ENCODE measurements at regions not wholly inside any gene's neighbourhood (a gene's known extent, or its start where the extent isn't known, plus 50 kb on each side); places are given as distances from the start of the nearest gene placed in this dataset.

DNA sequence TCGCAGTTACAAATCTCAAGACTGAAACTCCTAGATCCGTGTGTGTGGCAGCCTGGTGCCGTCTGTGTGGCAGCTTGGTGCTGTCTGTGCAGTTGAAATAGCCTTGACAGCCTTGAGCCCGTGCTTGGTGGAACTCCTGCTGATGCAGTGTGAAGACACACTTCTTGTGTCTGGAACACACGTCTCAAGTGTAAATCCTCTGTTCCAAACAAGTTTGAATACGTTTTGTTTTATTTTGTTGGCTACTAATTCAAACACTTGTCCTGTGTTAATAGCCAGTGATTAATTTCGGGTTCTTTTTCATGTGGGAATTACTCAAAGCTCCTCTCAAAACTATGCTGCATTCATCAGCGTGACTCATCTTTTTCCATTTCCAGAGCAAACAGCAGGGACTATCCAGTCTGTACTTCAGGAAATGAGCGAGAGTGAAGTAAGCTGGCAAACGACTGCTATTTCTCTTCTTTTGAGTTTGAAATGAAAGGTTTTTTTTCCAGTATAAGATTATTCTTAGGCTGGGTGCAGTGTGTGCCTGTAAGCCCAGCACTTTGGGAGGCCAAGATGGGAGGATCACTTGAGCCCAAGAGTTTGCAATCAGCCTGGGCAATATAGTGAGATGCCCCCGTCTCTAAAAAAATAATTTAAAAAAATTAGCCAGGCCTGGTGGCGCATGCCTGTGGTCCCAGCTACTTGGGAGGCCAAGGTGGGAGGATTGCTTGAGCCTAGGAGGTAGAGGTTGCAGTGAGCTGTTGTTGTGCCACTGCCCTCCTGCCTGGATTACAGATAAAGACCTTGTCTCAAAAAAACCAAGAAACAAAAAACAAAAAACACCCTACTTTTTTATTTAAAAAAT lies 152.9 kb downstream of the SPP2 start:
- Mint-ChIP-seq H3K4me1 (no peaks in the 10 kb centered on the region), H3K27ac (no peak overlapping the region), H3K4me3 (no peak overlapping the region), H3K27me3 (no peaks in the 10 kb centered on the region), H3K36me3 (ENCODE audit: low read depth) (no peaks in the 10 kb centered on the region)
- no peak for DNase-seq
- no peaks in the 10 kb centered on the region for H3K9me3 ChIP-seq (ENCODE audit: control insufficient read depth, low read length, poor library complexity, severe bottlenecking)
- ATAC-seq, result no peak

DNA sequence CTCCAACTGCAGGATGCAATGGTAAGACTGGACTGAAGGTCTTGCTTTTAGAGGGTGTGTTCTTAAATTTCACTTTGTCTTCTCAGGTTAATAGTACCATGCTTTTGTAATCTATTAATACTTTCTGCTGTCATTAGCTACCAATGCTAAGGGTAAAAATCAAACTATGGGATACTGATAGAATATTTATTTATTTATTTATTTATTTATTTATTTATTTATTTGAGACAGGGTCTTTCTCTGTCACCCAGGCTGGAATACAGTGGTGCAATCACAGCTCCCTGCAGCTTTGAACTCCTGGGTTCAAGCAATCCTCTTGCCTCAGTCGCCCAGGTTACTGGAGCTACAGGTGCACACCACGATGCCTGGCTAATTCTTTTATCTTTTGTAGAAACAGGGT lies 152.1 kb downstream of the SPP2 start:
- Mint-ChIP-seq H3K27ac (no peak overlapping the region), H3K4me1 (no peaks in the 10 kb centered on the region), H3K4me3 (no peak overlapping the region), H3K27me3 (no peaks in the 10 kb centered on the region), H3K36me3 (ENCODE audit: low read depth) (no peaks in the 10 kb centered on the region)
- no peaks in the 10 kb centered on the region for H3K9me3 ChIP-seq (ENCODE audit: control insufficient read depth, low read length, poor library complexity, severe bottlenecking)
- ATAC-seq, result no peak
- DNase-seq, result no peak

DNA sequence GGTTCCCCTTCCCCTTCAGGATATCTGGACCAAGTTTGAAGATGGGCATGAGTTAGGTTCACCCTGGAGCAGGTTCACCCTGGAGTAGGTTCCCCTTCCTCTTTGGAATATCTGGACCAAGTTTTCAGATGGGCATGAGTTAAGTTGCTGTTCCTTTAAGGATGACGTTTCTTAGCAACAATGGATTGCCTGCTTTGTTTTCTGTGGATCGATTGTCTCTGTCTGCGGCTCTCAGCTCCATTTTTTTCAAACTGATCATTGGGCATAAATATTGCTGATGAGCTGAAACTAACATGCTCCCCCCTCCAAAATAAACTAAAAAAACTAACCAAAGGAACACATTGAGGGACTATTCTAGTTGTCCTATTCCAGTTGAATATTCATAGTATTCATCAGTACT lies 149.5 kb downstream of the SPP2 start:
- H3K27ac Mint-ChIP-seq, result no peak overlapping the region
- H3K9me3 ChIP-seq (ENCODE audit: control insufficient read depth, low read length, poor library complexity, severe bottlenecking), result no peaks in the 10 kb centered on the region
- DNase-seq (no peak), ATAC-seq (no peak)
- no peaks in the 10 kb centered on the region for H3K36me3 Mint-ChIP-seq (ENCODE audit: low read depth)
- H3K4me1 Mint-ChIP-seq, result no peaks in the 10 kb centered on the region
- H3K27me3 Mint-ChIP-seq, result no peaks in the 10 kb centered on the region
- no peak overlapping the region for H3K4me3 Mint-ChIP-seq

DNA sequence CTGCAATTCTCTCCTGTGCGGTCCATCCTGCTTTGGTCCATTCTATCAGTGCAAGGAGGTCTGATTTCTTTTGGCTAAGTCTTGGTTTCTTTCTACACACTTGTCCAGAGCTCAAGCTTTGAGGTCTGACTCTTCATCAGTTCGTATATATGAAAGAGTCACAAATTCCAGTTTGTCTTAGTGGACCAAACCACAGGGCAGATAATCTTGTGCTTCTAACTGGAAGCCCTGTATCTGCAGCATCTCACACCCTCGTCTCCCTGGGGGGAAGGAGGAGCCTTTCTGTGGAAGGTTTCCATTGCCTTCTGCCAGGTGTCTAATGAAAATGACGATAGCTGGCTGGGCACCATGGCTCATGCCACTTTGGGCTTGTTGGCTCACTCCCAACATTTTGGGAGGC lies 148.5 kb downstream of the SPP2 start:
- Mint-ChIP-seq H3K4me3 (no peak overlapping the region), H3K36me3 (ENCODE audit: low read depth) (peaks cover 1% of the 10 kb centered on the region), H3K4me1 (no peaks in the 10 kb centered on the region), H3K27ac (no peak overlapping the region), H3K27me3 (no peaks in the 10 kb centered on the region)
- DNase-seq (no peak), ATAC-seq (no peak)
- H3K9me3 ChIP-seq (ENCODE audit: control insufficient read depth, low read length, poor library complexity, severe bottlenecking), result no peaks in the 10 kb centered on the region

DNA sequence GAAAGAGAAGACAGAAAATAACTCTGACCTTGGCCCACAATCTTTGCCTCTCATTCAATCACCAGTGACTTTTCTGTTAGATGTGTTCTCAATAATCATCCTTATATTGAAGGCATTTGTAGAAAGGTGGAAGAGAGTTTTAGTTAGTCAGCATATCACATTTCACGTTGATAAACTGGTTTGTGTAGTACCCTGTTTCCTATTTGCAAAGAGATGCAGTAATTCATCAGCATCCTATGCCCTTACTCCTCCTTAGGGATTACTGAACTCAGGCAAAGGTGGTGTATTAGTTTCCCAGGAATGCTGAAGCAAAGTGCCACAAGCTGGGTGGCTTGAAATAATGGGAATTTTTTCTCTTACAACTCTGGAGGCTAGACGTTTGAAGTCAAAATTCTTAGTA lies 145.0 kb downstream of the SPP2 start:
- peaks cover under 1% of the 10 kb centered on the region for H3K27me3 Mint-ChIP-seq
- no peak overlapping the region for H3K27ac Mint-ChIP-seq
- no peaks in the 10 kb centered on the region for H3K9me3 ChIP-seq (ENCODE audit: control insufficient read depth, low read length, poor library complexity, severe bottlenecking)
- DNase-seq (no peak), ATAC-seq (no peak)
- no peaks in the 10 kb centered on the region for H3K4me1 Mint-ChIP-seq
- H3K36me3 Mint-ChIP-seq (ENCODE audit: low read depth), result peaks cover 2% of the 10 kb centered on the region
- no peak overlapping the region for H3K4me3 Mint-ChIP-seq

DNA sequence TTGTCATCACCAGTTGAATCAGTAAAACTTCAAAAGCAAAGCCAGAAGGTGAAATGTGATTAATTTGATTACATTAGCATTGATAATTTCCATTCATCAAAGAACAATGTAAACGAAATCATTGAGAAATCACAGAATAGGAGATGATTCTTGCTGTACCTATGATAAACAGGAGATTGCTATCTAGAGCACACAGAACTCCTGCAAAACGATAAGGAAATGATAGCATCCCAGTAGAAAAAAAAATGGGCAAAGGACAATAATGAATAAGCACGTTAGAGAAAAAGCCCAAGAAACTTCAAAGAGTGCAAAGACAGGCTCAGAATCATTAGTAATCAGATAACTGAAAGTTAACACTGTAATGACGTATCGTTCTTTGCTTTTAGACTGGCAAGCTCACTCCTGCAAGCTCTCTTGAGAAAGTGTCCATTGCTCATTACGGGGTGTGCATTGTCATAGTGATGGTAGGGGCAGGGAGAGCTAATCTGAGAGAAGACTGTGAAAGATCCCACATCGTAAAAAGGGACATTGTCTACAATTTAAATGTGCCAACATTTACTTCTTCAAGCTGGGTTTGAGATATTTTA lies 143.6 kb downstream of the SPP2 start:
- no peak overlapping the region for H3K4me3 Mint-ChIP-seq
- ATAC-seq (no peak), DNase-seq (no peak)
- H3K36me3 Mint-ChIP-seq (ENCODE audit: low read depth), result peaks cover 2% of the 10 kb centered on the region
- peaks cover 8% of the 10 kb centered on the region for H3K27me3 Mint-ChIP-seq
- no peak overlapping the region for H3K27ac Mint-ChIP-seq
- no peaks in the 10 kb centered on the region for H3K9me3 ChIP-seq (ENCODE audit: control insufficient read depth, low read length, poor library complexity, severe bottlenecking)
- no peaks in the 10 kb centered on the region for H3K4me1 Mint-ChIP-seq

DNA sequence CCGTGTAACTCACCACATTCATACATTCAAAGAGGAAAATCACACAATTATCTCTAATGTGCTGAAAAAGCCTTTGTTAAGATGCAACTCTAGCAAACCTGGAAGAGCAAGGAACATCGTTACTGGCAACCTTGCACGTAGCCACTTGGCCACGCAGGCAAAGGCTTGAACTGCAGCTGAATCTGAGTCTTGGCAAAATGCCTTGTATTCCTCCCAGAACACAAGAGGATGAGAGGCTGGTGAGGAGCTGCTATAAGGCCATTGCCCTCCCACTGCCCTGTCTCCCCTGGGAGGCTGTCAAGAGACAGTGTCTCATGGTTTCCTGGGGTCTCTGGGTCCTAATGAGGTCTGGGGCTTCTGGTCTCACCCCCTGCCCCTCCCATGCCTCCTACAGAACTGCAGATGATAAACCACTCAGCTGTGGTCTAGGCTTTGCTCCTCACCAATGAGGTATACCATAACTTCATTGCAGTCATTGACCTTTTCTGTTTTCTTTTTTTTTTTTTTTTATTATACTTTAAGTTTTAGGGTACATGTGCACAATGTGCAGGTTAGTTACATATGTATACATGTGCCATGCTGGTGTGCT lies 141.4 kb downstream of the SPP2 start:
- Mint-ChIP-seq H3K4me3 (no peak overlapping the region), H3K27me3 (peaks cover 8% of the 10 kb centered on the region), H3K27ac (no peak overlapping the region), H3K36me3 (ENCODE audit: low read depth) (peaks cover 2% of the 10 kb centered on the region), H3K4me1 (no peaks in the 10 kb centered on the region)
- H3K9me3 ChIP-seq (ENCODE audit: control insufficient read depth, low read length, poor library complexity, severe bottlenecking), result no peaks in the 10 kb centered on the region
- ATAC-seq (no peak), DNase-seq (no peak)

DNA sequence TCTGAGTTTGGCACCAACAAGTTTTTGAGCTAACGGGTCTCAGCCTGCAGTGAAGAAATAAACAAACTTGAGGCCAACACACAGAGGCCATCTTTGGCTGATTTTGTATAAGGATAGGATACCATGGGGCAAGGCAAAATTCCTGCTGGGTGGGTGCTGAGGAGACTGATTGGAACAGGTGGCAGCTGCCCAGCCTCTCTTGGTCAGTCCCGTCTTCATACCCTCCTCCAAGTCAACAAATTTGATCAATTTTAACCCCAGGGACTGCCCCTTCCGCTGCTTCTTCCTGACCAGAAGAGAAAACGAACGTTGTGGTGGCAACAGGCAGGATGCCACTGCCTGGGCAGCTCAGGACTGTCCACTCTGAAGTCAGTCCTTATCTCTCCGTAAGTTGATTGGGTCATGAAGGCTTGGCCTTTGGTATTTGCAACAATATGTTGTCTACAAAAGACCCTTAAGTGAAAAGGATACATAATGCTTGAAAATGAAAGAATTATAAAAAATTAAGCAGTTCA lies 139.3 kb downstream of the SPP2 start:
- no peak overlapping the region for H3K27ac Mint-ChIP-seq
- ATAC-seq (no peak), DNase-seq (no peak)
- H3K4me3 Mint-ChIP-seq, result no peak overlapping the region
- H3K27me3 Mint-ChIP-seq, result peaks cover 11% of the 10 kb centered on the region
- H3K4me1 Mint-ChIP-seq, result no peaks in the 10 kb centered on the region
- H3K36me3 Mint-ChIP-seq (ENCODE audit: low read depth), result peaks cover 5% of the 10 kb centered on the region
- no peaks in the 10 kb centered on the region for H3K9me3 ChIP-seq (ENCODE audit: control insufficient read depth, low read length, poor library complexity, severe bottlenecking)

DNA sequence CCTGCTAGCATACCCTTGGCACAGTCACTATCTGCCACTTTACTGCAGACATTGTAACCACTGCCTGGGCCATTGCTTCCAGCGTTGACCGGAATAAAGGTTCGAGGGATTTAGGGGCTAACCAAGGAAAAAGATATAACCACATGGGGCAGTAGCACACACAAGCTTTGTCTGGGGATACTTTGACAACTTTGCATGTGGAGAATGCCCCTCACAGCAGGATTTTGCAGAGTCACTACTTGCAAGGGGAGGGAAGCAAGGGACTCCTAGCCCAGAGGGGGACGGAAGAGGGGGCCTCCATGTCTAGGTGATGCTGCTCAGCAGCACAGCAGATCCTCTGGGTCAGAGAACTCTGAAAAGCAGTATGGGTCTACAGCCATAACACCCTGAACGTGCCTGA lies 138.7 kb downstream of the SPP2 start:
- Mint-ChIP-seq H3K4me3 (no peak overlapping the region), H3K36me3 (ENCODE audit: low read depth) (peaks cover 5% of the 10 kb centered on the region), H3K27me3 (peaks cover 17% of the 10 kb centered on the region), H3K4me1 (no peaks in the 10 kb centered on the region), H3K27ac (no peak overlapping the region)
- ATAC-seq, result no peak
- DNase-seq, result no peak
- H3K9me3 ChIP-seq (ENCODE audit: control insufficient read depth, low read length, poor library complexity, severe bottlenecking), result no peaks in the 10 kb centered on the region

DNA sequence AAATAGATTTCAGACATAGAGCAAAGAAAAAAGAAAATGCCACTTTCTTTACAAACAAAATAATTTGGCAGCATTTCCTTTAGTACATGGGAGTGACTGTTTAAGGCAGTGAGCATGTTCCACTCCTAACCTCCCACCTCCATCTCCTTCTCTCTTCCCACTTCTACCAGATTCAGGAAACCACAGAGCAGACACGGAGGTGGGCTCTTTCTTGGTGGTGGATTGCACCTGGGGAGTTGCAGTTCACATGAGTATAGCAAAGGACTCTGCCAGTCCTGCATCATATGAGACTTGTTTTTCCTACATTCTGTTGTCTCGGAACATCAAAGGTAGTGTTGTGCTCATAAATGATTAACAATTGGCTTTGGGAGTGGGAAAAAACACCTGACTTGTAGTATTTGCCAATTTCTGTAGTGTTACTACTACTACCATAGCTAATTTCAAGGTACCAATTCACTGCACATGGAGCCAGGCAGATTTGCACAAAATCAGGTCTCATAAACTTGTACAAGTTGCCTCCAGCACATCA lies 137.2 kb downstream of the SPP2 start:
- ATAC-seq (no peak), DNase-seq (no peak)
- Mint-ChIP-seq H3K27me3 (peaks cover 27% of the 10 kb centered on the region), H3K4me3 (no peak overlapping the region), H3K36me3 (ENCODE audit: low read depth) (peaks cover 2% of the 10 kb centered on the region), H3K4me1 (peaks cover 4% of the 10 kb centered on the region), H3K27ac (no peak overlapping the region)
- H3K9me3 ChIP-seq (ENCODE audit: control insufficient read depth, low read length, poor library complexity, severe bottlenecking), result no peaks in the 10 kb centered on the region

DNA sequence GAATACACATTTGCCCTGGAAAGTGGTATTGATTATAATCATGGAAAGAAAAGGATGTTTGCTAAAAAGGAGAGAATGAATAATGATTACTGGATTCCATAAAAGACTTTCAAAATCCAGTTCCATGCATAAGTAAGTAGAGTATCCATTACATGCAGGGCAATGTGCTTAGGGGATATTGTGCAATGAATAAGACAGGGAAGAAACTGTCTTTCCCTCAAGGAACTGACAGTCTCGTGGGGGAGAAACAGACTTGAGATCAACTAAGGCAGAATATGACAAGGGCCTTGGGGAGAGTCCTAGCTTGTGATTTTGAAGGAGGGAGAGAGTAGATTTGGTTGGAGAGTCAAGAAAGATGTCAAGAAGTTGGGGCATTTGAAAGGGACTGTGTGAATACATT lies 130.6 kb downstream of the SPP2 start:
- DNase-seq (no peak), ATAC-seq (no peak)
- Mint-ChIP-seq H3K4me1 (peaks cover 4% of the 10 kb centered on the region), H3K36me3 (ENCODE audit: low read depth) (peaks cover 2% of the 10 kb centered on the region), H3K4me3 (no peak overlapping the region), H3K27ac (no peak overlapping the region), H3K27me3 (peaks cover 28% of the 10 kb centered on the region)
- H3K9me3 ChIP-seq (ENCODE audit: control insufficient read depth, low read length, poor library complexity, severe bottlenecking), result no peaks in the 10 kb centered on the region

DNA sequence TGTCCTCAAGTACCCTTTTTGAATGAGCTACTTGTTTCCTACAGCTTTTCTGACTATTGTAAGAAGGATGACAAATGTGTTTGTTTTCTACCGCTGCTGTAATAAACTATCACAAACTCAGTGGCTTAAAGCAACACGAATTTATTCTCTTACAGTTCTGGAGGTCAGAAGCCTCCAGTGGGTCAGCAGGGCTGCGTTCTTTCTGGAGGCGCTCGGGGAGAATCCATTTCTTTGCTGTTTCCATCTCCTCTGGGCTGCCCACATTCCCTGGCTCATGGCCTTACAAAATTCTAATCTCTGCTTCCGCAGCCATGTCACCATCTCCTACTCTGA lies 128.5 kb downstream of the SPP2 start:
- Mint-ChIP-seq H3K27ac (no peak overlapping the region), H3K27me3 (peaks cover 17% of the 10 kb centered on the region)

DNA sequence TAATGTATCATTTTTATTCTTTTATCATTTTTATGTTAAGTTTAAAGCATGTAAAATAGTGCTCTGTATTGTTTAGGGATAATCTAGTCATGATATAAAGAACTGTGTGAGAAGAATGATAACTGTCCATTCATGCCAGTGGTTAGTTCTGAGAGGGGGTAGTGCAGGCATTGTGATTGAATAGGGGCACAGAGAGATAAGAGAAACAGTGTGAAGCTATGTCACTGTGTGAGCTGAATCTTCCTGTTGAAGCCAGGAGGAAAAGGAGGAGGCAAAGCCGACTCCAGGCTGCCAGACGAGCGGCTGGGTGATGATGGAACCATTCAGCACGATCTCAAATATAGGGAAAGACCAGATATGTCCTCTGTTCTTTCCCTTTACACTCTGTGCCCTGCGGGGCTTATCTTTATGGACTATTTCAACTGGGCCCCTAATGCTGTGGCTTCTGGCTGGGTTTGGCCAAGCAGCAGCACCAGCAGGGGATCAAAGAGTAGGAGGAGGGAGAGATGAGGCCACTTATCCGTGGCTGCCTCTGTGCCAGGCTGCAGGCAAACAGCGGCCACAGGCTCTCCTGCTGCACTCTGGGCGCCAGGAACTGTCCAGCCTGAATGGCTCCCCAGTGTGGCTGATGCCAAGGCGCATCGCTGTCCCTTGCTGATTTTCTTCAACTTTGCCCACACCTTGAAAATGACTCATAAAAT lies 128.0 kb downstream of the SPP2 start:
- H3K4me3 Mint-ChIP-seq, result no peak overlapping the region
- no peaks in the 10 kb centered on the region for H3K36me3 Mint-ChIP-seq (ENCODE audit: low read depth)
- no peak for DNase-seq
- H3K4me1 Mint-ChIP-seq, result peaks cover 2% of the 10 kb centered on the region
- no peak for ATAC-seq
- no peaks in the 10 kb centered on the region for H3K9me3 ChIP-seq (ENCODE audit: control insufficient read depth, low read length, poor library complexity, severe bottlenecking)
- H3K27ac Mint-ChIP-seq, result no peak overlapping the region
- peaks cover 15% of the 10 kb centered on the region for H3K27me3 Mint-ChIP-seq

More for the DNA sequence above, 128.5 kb downstream of the SPP2 start:
- Mint-ChIP-seq H3K4me3 (no peak overlapping the region), H3K36me3 (ENCODE audit: low read depth) (no peaks in the 10 kb centered on the region), H3K4me1 (peaks cover 4% of the 10 kb centered on the region)
- ATAC-seq (no peak), DNase-seq (no peak)
- no peaks in the 10 kb centered on the region for H3K9me3 ChIP-seq (ENCODE audit: control insufficient read depth, low read length, poor library complexity, severe bottlenecking)
